GM06990 (cell line): ENCODE measurements at regions not wholly inside any gene's neighbourhood (a gene's known extent, or its start where the extent isn't known, plus 50 kb on each side); places are given as distances from the start of the nearest gene placed in this dataset.
"Not testable (repeated sequence)": the region's sequence is repeated elsewhere in the genome, so short reads cannot be mapped to it uniquely, and the experiment has no call there.

ENCODE experiments used
- DNase-seq: peaks from one replicate; pipeline ENCODE4 v3.0.0-alpha.2; 2011; ENCODE audit not compliant: insufficient read length; ENCODE audit errors: extremely low read depth
- H3K27me3 ChIP-seq: replicated peaks from 2 replicates; pipeline ENCODE4 v1.6.0; 2011; ENCODE audit warnings: low read length; ENCODE audit not compliant: control insufficient read depth, insufficient read depth
- H3K36me3 ChIP-seq: 2 replicates; pipeline ENCODE4 v1.5.1; 2011; ENCODE audit warnings: low read length; ENCODE audit not compliant: control insufficient read depth, insufficient read depth
- H3K4me3 ChIP-seq: replicated peaks from 2 replicates; pipeline ENCODE4 v1.5.1; 2011; ENCODE audit warnings: low read depth, mild to moderate bottlenecking, control low read depth, low read length
- TF ChIP-seq, protein P1 (sequence below): IDR thresholded peaks from 2 replicates; pipeline ENCODE4 v1.5.1; 2011; ENCODE audit warnings: low read length, control low read depth, mild to moderate bottlenecking, inconsistent platforms; ENCODE audit not compliant: insufficient read depth, poor library complexity, severe bottlenecking

DNA sequence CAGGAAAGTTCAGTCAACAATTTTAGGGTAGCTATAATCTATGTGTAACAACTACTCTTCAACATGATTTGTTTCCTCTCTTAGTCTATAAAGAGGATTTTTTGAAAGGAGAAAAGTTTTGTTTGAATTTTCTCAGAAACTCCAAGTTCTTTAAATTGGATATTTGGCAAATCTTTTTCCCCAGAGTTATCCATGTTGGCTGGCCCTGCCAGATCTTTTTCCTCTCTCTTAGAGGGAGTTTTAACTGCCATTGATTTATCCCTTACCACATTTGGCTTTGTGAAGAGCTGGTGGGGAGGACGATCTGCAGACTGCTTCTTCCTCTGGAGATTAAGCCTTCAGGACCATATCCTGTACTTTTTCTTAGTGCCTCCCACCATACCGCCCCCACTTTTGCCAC, 64.9 kb upstream of the ROPN1 start:
- H3K4me3 ChIP-seq = no peak overlapping the region
- H3K27me3 ChIP-seq = peaks cover 3% of the 10 kb centered on the region
- TF ChIP-seq, protein P1, sequence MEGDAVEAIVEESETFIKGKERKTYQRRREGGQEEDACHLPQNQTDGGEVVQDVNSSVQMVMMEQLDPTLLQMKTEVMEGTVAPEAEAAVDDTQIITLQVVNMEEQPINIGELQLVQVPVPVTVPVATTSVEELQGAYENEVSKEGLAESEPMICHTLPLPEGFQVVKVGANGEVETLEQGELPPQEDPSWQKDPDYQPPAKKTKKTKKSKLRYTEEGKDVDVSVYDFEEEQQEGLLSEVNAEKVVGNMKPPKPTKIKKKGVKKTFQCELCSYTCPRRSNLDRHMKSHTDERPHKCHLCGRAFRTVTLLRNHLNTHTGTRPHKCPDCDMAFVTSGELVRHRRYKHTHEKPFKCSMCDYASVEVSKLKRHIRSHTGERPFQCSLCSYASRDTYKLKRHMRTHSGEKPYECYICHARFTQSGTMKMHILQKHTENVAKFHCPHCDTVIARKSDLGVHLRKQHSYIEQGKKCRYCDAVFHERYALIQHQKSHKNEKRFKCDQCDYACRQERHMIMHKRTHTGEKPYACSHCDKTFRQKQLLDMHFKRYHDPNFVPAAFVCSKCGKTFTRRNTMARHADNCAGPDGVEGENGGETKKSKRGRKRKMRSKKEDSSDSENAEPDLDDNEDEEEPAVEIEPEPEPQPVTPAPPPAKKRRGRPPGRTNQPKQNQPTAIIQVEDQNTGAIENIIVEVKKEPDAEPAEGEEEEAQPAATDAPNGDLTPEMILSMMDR = no peak
- H3K36me3 ChIP-seq = no peaks in the 10 kb centered on the region
- no peak for DNase-seq

DNA sequence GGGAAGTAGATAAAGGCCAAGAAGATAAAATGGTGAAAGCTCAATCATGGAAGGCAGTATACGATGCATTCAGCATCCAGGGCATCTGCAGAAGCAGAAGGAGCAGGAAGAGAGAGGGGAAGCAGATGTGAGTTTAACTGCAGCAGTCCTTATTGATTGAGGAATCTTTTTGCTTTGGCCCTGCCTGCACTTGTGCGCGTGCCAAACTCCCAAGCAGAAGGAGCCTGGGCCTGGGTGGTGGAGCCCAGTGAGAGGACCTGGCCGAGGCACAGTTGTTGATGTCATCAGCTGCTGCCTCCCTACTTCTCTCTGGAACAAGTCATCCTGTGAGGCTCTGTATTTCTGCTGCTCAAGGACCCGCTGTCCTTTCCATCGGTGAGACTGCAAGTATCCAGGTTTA, 65.5 kb upstream of the ROPN1 start:
- DNase-seq = no peak
- Histone ChIP-seq H3K36me3 (no peaks in the 10 kb centered on the region), H3K27me3 (peaks cover 3% of the 10 kb centered on the region), H3K4me3 (no peak overlapping the region)
- TF ChIP-seq, protein P1 = no peak

DNA sequence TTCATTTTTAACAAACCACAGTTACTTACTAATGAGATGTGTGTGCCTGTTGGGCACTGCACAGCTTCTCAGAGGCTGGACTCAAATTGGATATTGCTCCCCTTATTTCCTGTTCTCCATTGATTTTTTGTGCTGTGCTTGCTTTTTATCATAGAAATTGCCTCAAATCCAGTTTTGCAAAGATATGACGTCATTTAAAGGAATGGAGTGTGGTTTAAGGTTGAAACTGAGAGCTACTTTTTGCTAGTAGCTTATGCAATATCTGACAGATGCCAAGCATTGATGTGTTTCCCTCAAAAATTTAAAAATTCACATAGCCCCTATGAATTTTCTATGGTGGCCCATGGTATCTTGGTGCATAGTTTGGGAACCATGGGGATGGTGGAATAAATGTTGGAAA, 67.7 kb upstream of the ROPN1 start:
- no peak overlapping the region for H3K4me3 ChIP-seq
- no peak for DNase-seq
- TF ChIP-seq, protein P1 = no peak
- peaks cover 3% of the 10 kb centered on the region for H3K27me3 ChIP-seq
- H3K36me3 ChIP-seq = no peaks in the 10 kb centered on the region

DNA sequence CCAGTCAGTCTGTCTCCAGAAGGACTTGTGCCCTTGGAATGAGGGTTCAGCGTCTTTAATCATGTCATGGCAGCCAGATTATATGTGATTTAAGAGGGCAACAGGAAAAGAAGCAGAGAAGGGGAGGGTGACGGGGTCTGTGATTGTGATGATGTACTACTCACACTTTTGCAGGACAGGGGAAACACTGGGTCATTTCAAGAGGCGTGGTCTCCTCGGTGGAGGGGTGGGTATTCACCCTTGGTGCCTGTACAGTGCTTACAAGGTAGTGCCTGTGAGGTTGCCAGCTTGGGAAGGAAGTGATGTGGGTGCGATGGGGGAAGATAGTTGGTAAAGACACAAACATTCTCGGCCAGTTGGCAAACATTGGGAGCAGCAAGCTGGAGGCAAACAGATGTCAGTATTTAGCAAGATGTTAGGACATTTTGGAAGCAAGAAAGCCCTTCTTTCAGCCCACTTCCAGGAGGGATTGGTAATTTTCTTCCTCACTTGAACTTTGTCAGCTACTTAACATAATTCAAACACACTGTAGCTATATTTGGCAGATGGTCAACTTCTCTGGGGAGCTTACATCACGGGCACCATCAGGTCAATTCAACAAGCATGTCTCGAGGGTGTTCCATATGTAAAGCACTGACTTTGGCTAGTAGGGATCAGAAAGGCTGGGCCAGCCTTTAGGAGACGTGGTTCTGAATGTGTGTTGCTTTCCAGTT, 71.4 kb upstream of the ROPN1 start:
- H3K27me3 ChIP-seq = no peaks in the 10 kb centered on the region; the same call in none of the 2 replicates
- no peak for DNase-seq
- H3K4me3 ChIP-seq = no peak overlapping the region
- TF ChIP-seq, protein P1 = no peak
- H3K36me3 ChIP-seq = no peaks in the 10 kb centered on the region

DNA sequence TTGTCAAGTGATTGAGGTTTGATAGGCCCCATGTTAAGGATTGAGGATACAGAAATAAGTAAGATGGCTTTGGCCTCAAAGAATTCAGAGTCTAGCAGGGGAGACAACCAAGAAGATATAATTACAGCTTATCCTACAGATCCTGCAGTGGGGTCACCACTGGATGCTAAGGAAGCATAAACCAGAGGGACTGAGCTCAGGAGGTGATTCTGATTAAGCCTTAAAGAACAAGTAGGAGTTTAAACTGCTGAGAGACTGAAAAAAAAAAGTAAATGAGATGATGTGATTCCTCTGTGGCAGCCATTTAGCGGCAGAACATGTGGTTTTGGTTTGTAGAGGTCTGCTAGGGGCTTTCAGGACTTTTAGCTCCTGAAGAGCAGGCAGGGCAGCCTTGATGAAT, 72.1 kb upstream of the ROPN1 start:
- Histone ChIP-seq H3K36me3 (no peaks in the 10 kb centered on the region), H3K4me3 (no peak overlapping the region), H3K27me3 (no peaks in the 10 kb centered on the region; the same call in none of the 2 replicates)
- no peak for DNase-seq
- TF ChIP-seq, protein P1 = no peak

DNA sequence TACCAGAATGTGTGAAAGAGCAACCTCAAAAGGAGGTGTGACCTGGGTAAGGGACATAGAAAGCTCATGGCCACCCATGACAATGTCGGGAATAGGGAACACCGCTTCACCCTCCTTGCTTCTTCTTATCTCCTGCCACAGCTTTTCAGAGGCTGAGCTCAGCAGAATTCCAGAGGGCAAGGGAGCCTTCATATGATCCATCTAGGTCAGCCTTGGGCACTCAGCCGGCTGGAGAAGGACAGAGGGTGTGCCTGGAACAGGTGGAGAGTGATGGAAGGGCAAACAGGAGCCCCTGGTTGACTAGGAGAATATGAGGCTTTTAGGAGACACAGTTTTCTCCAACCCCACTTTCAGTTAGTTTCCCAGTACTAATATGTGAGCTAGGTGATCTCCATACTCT, 74.6 kb upstream of the ROPN1 start:
- not testable (repeated sequence) for H3K4me3 ChIP-seq, DNase-seq, H3K36me3 ChIP-seq, H3K27me3 ChIP-seq

DNA sequence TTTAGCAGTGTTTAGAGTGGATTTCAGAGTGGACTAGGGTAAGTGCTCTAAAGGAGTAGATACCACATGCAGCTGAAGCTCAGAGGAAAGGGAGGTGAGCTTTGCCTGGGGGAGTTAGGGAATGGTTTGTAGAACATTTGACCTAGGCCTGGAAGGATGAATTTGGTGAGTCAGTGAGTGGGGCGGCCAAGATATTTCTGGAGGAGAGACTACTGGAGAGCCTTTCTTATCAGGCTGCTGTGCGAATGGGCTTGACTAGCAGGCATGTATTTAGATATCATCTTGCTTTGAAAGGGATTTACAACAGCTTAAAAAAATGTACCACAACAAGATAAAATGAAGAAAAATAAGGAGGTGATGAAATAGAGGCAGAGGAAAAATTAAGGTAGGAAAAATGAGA, 77.8 kb upstream of the ROPN1 start:
- not testable (repeated sequence) for H3K4me3 ChIP-seq, H3K27me3 ChIP-seq, H3K36me3 ChIP-seq, DNase-seq

DNA sequence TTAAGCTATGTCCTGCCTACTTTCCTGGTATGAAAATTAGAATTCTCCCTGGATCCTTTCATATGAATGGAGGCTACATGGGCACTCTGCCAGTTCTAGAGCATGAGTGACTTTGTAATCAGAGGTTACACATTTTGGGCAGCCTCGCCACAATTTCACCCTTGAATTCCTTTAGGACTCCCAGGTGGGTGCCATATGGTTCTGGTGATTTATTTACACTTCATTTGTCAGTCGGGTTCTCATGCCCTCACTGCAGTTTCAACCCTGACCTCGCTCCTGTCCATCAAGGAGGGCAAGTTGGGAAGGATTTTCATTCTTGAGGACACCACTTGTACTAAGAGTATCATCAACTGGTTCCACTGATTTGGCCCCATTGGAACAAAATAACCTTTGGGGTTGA, 83.2 kb upstream of the ROPN1 start:
- DNase-seq, H3K27me3 ChIP-seq, H3K36me3 ChIP-seq, H3K4me3 ChIP-seq: not testable (repeated sequence)
